IPS-20b (cell line): ENCODE measurements at regions not wholly inside any gene's neighbourhood (a gene's known extent, or its start where the extent isn't known, plus 50 kb on each side); places are given as distances from the start of the nearest gene placed in this dataset.
"Not testable (repeated sequence)": the region's sequence is repeated elsewhere in the genome, so short reads cannot be mapped to it uniquely, and the experiment has no call there.

Source experiments
- H3K27ac ChIP-seq: one replicate; pipeline ENCODE4 v1.5.1; 2013; ENCODE audit warnings: low read length
- H3K27me3 ChIP-seq: 2 replicates; pipeline ENCODE4 v1.6.1; 2013; ENCODE audit warnings: mild to moderate bottlenecking, low read length, inconsistent platforms; ENCODE audit not compliant: insufficient read depth
- H3K36me3 ChIP-seq: 2 replicates; pipeline ENCODE4 v1.6.1; 2013; ENCODE audit warnings: low read depth, mild to moderate bottlenecking, inconsistent platforms, low read length, moderate library complexity; ENCODE audit not compliant: insufficient read depth
- H3K4me1 ChIP-seq: 2 replicates; pipeline ENCODE4 v1.6.1; 2013; ENCODE audit warnings: mild to moderate bottlenecking, control low read depth, inconsistent platforms, low read length, moderate library complexity; ENCODE audit not compliant: insufficient read depth
- H3K4me3 ChIP-seq: 2 replicates; pipeline ENCODE4 v1.5.1; 2013; ENCODE audit warnings: mild to moderate bottlenecking, low read length, inconsistent platforms
- H3K9ac ChIP-seq: 2 replicates; pipeline ENCODE4 v1.6.1; 2013; ENCODE audit warnings: low read depth, mild to moderate bottlenecking, inconsistent platforms, low read length, moderate library complexity
- H3K9me3 ChIP-seq: 2 replicates; pipeline ENCODE4 v1.6.1; 2013; ENCODE audit warnings: mild to moderate bottlenecking, low read depth, low read length, inconsistent platforms; ENCODE audit not compliant: insufficient read depth

DNA sequence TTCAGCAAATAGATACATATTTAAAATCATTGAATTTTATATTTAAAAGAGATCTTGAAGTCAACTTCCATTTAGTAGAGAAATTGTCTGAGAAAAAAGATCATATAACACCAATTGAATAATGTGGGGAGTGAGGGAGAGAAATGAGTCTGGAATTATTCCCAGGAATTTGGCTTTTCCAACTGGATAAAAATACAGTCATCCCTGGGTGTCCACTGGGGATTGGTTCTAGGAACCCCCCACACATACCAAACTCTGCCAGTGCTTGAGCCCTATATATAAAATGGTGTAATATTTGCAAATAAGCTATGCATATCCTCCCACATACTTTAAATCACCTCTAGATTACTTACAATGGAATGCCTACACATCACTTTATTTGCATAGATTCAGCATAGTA is 162.8 kb upstream of the SEMA3C start:
- Histone ChIP-seq H3K27ac (no peak overlapping the region), H3K9me3 (peaks cover 7% of the 10 kb centered on the region), H3K36me3 (no peaks in the 10 kb centered on the region), H3K9ac (no peak overlapping the region), H3K4me3 (no peak overlapping the region), H3K27me3 (no peaks in the 10 kb centered on the region), H3K4me1 (no peaks in the 10 kb centered on the region)

DNA sequence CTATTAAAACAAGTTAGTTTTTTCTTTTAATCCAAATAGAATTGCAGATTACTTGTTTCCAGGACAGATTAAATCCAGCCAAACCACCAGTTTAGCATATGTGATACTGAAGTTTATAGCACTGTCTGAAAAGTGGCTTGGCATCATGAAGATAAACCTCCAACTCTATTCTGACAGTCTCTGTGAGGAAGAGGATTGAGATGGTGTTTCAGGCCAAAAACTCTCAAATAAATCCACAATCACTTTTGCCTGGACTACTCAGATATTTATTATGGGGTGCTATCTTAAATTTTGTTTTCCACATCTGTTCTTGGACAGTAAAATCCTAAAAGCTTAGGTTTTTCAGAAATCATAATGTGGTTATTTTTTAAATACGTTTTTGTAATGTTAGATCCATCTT is 161.7 kb upstream of the SEMA3C start:
- Histone ChIP-seq H3K4me1 (no peaks in the 10 kb centered on the region), H3K4me3 (no peak overlapping the region), H3K9me3 (peaks cover 7% of the 10 kb centered on the region), H3K9ac (no peak overlapping the region), H3K27ac (no peak overlapping the region), H3K36me3 (no peaks in the 10 kb centered on the region), H3K27me3 (no peaks in the 10 kb centered on the region)

DNA sequence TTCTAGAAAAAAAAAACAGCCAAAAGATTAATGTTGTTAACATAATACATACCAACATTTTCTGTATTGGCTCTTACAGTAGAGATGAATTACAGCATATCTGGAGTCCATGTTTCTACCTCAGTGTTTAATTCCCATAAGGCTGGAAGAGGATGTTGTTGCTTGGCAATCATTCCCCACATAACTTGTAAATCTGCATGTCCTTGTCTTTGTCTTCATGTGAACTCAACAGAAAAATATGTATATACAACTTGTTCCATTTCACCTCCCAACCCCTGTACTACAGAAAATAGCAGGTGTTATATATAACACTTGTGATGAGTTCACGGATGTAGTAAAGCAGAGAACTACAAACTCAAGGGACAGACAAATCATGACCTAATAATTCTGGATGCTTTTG is 160.9 kb upstream of the SEMA3C start:
- H3K27ac ChIP-seq, result no peak overlapping the region
- H3K9ac ChIP-seq, result no peak overlapping the region
- H3K9me3 ChIP-seq, result peaks cover 7% of the 10 kb centered on the region
- H3K27me3 ChIP-seq, result no peaks in the 10 kb centered on the region
- H3K4me1 ChIP-seq, result no peaks in the 10 kb centered on the region
- no peaks in the 10 kb centered on the region for H3K36me3 ChIP-seq
- H3K4me3 ChIP-seq, result no peak overlapping the region

DNA sequence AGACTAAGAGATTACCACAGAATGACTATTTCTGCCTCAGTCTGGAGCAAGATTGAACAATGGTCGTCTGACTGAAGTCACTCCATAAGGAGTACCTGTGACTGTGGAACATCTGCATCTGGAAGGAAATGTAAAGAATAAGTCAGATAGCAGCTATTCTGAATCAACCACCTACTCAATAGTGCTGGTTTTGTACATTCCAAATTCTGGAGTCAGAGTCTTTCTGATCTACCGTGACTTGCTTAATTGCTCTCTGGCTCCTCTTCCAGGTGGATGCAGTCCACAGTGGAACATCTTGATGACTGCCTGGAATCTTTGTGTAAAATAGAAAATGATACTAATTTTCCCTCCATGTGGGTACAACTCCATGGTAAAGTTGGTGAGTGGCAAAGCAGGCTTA is 156.3 kb upstream of the SEMA3C start:
- peaks cover 7% of the 10 kb centered on the region for H3K9me3 ChIP-seq
- H3K4me3 ChIP-seq, result no peak overlapping the region
- H3K36me3 ChIP-seq, result no peaks in the 10 kb centered on the region
- no peak overlapping the region for H3K27ac ChIP-seq
- no peaks in the 10 kb centered on the region for H3K4me1 ChIP-seq
- no peak overlapping the region for H3K9ac ChIP-seq
- H3K27me3 ChIP-seq, result no peaks in the 10 kb centered on the region

DNA sequence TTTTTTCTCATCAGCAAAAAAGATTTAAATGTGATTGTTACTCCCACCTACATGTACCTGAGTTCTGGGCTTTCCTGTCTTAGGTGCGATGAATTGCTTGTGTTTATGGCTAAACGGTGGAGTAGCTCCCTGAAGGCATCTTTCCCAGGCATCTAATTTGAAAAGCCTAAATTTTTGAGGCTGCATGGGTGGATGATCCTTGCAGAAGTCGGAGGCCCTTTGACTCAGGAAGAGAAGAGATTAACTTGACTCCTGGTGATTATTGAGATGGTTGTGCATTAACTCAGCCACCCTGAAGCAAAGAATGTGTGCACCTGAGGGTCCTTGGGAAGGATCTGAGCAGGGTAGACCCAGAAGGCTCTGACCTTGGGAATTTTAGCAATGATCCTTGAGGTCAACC is 155.6 kb upstream of the SEMA3C start:
- H3K27ac ChIP-seq, result no peak overlapping the region
- peaks cover 7% of the 10 kb centered on the region for H3K9me3 ChIP-seq
- H3K9ac ChIP-seq, result no peak overlapping the region
- no peaks in the 10 kb centered on the region for H3K36me3 ChIP-seq
- H3K27me3 ChIP-seq, result no peaks in the 10 kb centered on the region
- H3K4me1 ChIP-seq, result no peaks in the 10 kb centered on the region
- no peak overlapping the region for H3K4me3 ChIP-seq

DNA sequence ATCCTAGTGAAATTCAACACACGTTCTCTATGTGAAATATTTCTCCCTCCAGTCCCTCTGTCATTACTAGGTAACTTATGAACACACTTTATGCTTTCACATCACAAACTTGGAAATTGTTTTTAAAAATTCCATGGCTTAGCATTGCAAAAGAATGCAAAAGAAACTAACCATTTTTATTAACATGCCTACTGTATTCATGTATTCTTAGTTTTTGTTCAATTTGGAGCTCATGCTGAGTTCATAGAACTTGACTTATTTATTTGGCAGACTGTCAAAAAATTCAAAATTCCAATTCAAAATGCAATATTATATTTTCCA is 155.0 kb upstream of the SEMA3C start:
- Histone ChIP-seq H3K27ac (no peak overlapping the region), H3K9me3 (peaks cover 7% of the 10 kb centered on the region), H3K27me3 (no peaks in the 10 kb centered on the region), H3K36me3 (no peaks in the 10 kb centered on the region), H3K4me1 (no peaks in the 10 kb centered on the region), H3K9ac (no peak overlapping the region), H3K4me3 (no peak overlapping the region)

DNA sequence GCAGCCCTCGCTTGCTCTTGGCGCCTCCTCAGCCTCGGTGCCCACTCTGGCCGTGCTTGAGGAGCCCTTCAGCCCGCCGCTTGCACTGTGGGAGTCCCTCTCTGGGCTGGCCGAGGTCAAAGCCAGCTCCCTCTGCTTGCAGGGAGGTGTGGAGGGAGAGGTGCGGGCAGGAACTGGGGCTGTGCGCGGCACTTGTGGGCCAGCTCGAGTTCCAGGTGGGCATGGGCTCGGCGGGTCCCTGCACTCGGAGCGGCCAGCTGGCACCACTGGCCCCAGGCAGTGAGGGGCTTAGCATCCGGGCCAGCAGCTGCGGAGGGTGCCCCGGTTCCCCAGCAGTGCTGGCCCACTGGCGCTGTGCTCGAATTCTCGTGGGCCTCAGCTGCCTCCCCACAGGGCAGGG is 152.1 kb upstream of the SEMA3C start:
- Histone ChIP-seq H3K36me3 (no peaks in the 10 kb centered on the region), H3K9ac (no peak overlapping the region), H3K9me3 (no peaks in the 10 kb centered on the region), H3K27me3 (no peaks in the 10 kb centered on the region), H3K4me3 (no peak overlapping the region), H3K4me1 (no peaks in the 10 kb centered on the region), H3K27ac (no peak overlapping the region)

DNA sequence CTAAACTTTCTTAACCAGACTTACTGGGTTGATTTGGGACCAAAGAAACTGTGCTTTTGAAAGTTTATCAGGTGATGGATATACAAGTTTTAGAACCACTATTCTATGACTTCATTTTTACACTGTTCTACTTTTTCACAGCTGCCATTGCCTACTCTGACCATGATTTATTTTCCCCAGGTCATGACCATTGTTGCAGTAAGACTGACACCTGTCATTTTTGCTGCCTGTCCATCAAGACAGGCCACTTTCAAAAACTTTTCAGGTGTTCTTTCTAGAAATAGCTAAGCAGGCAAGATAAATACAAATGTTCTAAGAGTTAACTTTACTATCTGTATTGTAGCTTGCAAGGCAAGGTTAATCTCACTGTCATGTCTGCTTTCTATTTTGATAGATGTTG is 147.9 kb upstream of the SEMA3C start:
- H3K4me3 ChIP-seq, result no peak overlapping the region
- no peaks in the 10 kb centered on the region for H3K4me1 ChIP-seq
- no peaks in the 10 kb centered on the region for H3K9me3 ChIP-seq
- no peak overlapping the region for H3K9ac ChIP-seq
- no peaks in the 10 kb centered on the region for H3K27me3 ChIP-seq
- no peaks in the 10 kb centered on the region for H3K36me3 ChIP-seq
- no peak overlapping the region for H3K27ac ChIP-seq

DNA sequence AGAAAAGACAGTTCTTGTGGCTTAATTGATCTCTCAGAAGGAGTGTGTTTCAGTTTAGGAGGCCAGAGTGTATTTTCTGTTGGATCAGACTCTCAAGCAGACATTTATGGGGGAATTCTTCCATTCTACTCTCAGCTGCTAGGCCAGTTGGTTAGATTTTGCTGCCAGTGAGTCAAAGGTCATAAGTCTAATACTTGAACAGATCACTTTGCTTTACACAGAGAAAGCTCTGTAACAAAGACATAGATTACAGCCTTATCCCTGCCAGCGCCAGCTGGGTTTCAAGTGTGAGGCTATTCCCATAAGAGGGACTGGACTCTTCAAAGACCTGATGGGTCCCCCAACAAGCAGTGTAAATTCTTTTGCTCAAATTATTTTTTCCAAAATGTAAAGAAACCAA is 145.6 kb upstream of the SEMA3C start:
- Histone ChIP-seq H3K9ac (no peak overlapping the region), H3K9me3 (no peaks in the 10 kb centered on the region), H3K4me3 (no peak overlapping the region), H3K27ac (no peak overlapping the region), H3K27me3 (no peaks in the 10 kb centered on the region), H3K36me3 (no peaks in the 10 kb centered on the region), H3K4me1 (no peaks in the 10 kb centered on the region)

DNA sequence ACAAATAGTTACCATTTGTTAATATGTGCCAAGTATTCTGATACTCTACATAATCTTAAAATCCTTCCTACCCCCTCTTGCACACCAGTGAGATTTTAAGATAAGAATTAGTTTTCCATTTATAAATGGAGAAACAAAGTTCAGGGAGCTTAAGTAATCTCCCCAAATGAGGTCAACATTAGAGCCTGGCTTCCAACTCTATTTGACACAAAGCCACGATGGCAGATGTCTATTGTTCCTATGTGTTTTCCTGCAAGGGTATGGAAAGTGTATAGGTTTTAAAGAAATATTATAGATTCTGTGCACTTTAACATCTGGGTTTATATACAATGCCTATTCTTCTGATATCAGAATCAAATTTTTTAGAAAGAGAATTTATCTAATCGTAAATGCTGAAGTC is 143.9 kb upstream of the SEMA3C start:
- no peaks in the 10 kb centered on the region for H3K4me1 ChIP-seq
- no peaks in the 10 kb centered on the region for H3K27me3 ChIP-seq
- no peaks in the 10 kb centered on the region for H3K9me3 ChIP-seq
- H3K9ac ChIP-seq, result no peak overlapping the region
- no peak overlapping the region for H3K27ac ChIP-seq
- no peaks in the 10 kb centered on the region for H3K36me3 ChIP-seq
- no peak overlapping the region for H3K4me3 ChIP-seq

DNA sequence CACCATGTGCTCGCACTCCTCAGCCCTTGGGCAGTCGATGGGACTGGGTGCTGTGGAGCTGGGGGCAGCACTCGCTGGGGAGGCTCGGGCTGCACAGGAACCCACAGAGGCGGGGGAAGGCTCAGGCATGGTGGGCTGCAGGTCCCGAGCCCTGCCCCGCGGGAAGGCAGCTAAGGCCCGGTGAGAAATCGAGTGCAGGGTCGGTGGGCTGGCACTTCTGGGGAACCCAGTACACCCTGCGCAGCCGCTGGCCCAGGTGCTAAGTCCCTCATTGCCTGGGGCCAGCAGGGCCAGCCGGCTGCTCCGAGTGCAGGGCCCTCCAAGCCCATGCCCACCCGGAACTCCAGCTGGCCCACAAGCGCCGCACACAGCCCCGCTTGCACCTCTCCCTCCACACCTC is 138.6 kb upstream of the SEMA3C start:
- not testable (repeated sequence) for H3K4me1 ChIP-seq, H3K9ac ChIP-seq, H3K27me3 ChIP-seq, H3K9me3 ChIP-seq, H3K36me3 ChIP-seq, H3K4me3 ChIP-seq, H3K27ac ChIP-seq

DNA sequence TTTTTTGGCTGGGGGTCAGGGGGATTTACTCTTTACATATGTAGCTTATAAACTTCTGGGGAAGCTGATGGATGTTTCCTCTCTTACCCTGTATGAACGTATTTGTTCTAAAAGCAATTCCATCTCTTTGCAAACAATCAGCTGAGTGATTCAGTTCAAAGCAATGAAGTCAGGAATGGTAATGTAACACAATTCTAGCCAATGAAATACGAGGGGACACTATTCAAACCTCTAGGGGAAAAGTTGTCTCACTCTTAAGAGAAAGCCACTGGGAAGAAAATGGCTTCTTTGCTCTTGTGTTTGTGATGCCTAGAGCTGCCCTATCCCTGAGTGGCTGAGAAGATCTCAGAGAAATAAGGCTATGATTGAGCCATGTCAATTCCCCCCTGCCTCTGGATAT is 134.8 kb upstream of the SEMA3C start:
- Histone ChIP-seq H3K4me1 (no peaks in the 10 kb centered on the region), H3K4me3 (no peak overlapping the region), H3K9me3 (peaks cover 3% of the 10 kb centered on the region; the same call in 1 of the 2 replicates), H3K27me3 (no peaks in the 10 kb centered on the region), H3K9ac (no peak overlapping the region), H3K36me3 (no peaks in the 10 kb centered on the region), H3K27ac (no peak overlapping the region)

DNA sequence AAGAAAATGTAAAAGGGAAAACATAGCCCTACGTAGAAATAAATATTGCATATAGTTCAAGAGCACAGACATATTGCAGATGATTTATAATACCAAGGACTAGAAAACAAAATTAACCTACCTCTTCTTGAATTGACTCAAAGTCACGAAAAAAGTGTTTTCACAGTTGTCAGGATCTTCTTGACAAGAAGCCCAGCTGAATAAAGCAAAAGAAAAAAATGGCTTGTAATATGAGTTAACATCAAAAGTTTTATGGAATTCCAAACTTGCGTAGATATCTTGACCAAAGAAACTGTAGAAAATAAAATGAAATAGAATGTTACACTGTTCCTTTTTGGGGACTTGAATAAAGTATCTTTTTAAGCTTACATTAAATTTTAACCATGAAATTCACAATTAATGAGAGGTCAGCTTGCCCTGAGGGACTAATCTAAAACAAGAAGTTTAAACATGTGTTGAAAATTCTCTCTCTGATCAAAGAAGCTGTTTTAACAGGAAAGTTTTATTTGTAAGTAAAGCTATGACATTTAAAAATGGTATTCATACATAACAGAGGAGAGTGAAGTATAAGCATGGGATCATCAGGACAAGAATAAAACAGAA is 133.1 kb upstream of the SEMA3C start:
- Histone ChIP-seq H3K36me3 (no peaks in the 10 kb centered on the region), H3K27me3 (no peaks in the 10 kb centered on the region), H3K4me1 (no peaks in the 10 kb centered on the region), H3K9ac (no peak overlapping the region), H3K4me3 (no peak overlapping the region), H3K27ac (no peak overlapping the region), H3K9me3 (peaks cover 11% of the 10 kb centered on the region; the same call in 1 of the 2 replicates)
